ENCODE measurements at regions not wholly inside any gene's neighbourhood (a gene's known extent, or its start where the extent isn't known, plus 50 kb on each side); places are given as distances from the start of the nearest gene placed in this dataset.

DNA sequence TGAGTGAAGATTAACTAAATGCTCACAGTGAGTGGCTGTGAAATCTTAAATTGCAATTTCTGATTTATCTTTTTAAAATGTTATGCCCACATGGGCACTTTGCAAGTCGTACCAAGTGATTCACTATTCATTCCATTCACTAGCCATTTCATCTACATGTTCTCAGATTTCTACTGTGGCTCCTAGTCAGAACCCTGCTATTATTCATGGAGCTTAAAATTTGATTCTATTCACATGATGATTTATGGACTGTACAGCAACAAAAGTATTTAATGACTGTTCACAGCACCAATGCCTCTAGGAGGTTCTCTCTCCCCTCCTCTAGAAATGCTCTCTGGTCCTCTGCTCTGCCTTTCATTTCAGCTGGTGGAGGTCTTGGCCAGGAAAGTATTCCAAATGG, 133.5 kb upstream of the MAP3K7 start:
- TF ChIP-seq SMC3 (conservative IDR thresholded peaks at IDR 0.05; ENCODE audit: poor library complexity) (no peak), POLR2AphosphoS5 (IDR thresholded peaks at IDR 0.05) (no peak), MXI1 (conservative IDR thresholded peaks at IDR 0.05; ENCODE audit: poor library complexity, severe bottlenecking) (no peak), RAD21 (conservative IDR thresholded peaks at IDR 0.05) (no peak), REST (IDR thresholded peaks at IDR 0.05; ENCODE audit: borderline replicate concordance) (no peak), EP300 (conservative IDR thresholded peaks at IDR 0.05; ENCODE audit: poor library complexity, severe bottlenecking) (no peak), EZH2 (IDR thresholded peaks at IDR 0.05; ENCODE audit: borderline replicate concordance, insufficient read depth, low read length, poor library complexity, severe bottlenecking) (no peak)
- TF ChIP-seq, protein P1, sequence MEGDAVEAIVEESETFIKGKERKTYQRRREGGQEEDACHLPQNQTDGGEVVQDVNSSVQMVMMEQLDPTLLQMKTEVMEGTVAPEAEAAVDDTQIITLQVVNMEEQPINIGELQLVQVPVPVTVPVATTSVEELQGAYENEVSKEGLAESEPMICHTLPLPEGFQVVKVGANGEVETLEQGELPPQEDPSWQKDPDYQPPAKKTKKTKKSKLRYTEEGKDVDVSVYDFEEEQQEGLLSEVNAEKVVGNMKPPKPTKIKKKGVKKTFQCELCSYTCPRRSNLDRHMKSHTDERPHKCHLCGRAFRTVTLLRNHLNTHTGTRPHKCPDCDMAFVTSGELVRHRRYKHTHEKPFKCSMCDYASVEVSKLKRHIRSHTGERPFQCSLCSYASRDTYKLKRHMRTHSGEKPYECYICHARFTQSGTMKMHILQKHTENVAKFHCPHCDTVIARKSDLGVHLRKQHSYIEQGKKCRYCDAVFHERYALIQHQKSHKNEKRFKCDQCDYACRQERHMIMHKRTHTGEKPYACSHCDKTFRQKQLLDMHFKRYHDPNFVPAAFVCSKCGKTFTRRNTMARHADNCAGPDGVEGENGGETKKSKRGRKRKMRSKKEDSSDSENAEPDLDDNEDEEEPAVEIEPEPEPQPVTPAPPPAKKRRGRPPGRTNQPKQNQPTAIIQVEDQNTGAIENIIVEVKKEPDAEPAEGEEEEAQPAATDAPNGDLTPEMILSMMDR (IDR thresholded peaks at IDR 0.05; ENCODE audit: poor library complexity, severe bottlenecking) = no peak
